ENCODE measurements at regions not wholly inside any gene's neighbourhood (a gene's known extent, or its start where the extent isn't known, plus 50 kb on each side); places are given as distances from the start of the nearest gene placed in this dataset.

- CTCF ChIA-PET = interaction anchor here (0.5 kb wide), 1 partner anchor 1314 kb away, joined by 3 read pairs; no protein-coding TSS in a partner anchor
- no TSS peak for BruUV-seq (replicated peaks)
- Mint-ChIP-seq H3K9me3 (ENCODE audit: unreplicated experiment) (no peaks in the 10 kb centered on the region), H3K4me1 (ENCODE audit: insufficient read depth, unreplicated experiment) (no peaks in the 10 kb centered on the region), H3K4me3 (ENCODE audit: unreplicated experiment) (no peak overlapping the region), H3K36me3 (ENCODE audit: insufficient read depth, unreplicated experiment) (no peaks in the 10 kb centered on the region), H3K27ac (ENCODE audit: low read depth, unreplicated experiment) (no peak overlapping the region), H3K27me3 (ENCODE audit: insufficient read depth, unreplicated experiment) (no peaks in the 10 kb centered on the region)
- DNase-seq (ENCODE audit: unreplicated experiment) = no peak
- POLR2A ChIA-PET = interaction anchor here (1.0 kb wide), 1 partner anchor 13 kb away, joined by 3 read pairs; no protein-coding TSS in a partner anchor
- intact Hi-C loops (cut with micrococcal nuclease) = no loop called here
- no peak for TF ChIP-seq CTCF (IDR thresholded peaks at IDR 0.05; ENCODE audit: unreplicated experiment)
These were observed 446.2 kb downstream of the KCTD8 start for GRCh38 chr4:44002368-44002767.

- no peak for TF ChIP-seq CTCF (IDR thresholded peaks at IDR 0.05; ENCODE audit: unreplicated experiment)
- Mint-ChIP-seq H3K4me3 (ENCODE audit: unreplicated experiment) (peak overlapping the region; percentile 45), H3K4me1 (ENCODE audit: insufficient read depth, unreplicated experiment) (peaks cover 4% of the 10 kb centered on the region), H3K27ac (ENCODE audit: low read depth, unreplicated experiment) (no peak overlapping the region), H3K27me3 (ENCODE audit: insufficient read depth, unreplicated experiment) (no peaks in the 10 kb centered on the region), H3K9me3 (ENCODE audit: unreplicated experiment) (no peaks in the 10 kb centered on the region), H3K36me3 (ENCODE audit: insufficient read depth, unreplicated experiment) (no peaks in the 10 kb centered on the region)
- peak; percentile 5 for DNase-seq (ENCODE audit: unreplicated experiment)
- no TSS peak for BruUV-seq (replicated peaks)
- ChIA-PET POLR2A (interaction anchor here (0.6 kb wide), 1 partner anchor 1437 kb away, joined by 4 read pairs; no protein-coding TSS in a partner anchor), CTCF (interaction anchor here (0.7 kb wide), 1 partner anchor 14 kb away, joined by 4 read pairs; no protein-coding TSS in a partner anchor)
- intact Hi-C loops (cut with micrococcal nuclease) = no loop called here
These were observed 431.8 kb downstream of the KCTD8 start for GRCh38 chr4:44016570-44017421.

- no peak for TF ChIP-seq CTCF (IDR thresholded peaks at IDR 0.05; ENCODE audit: unreplicated experiment)
- ChIA-PET CTCF (interaction anchor here (0.7 kb wide), 1 partner anchor 331 kb away, joined by 4 read pairs; no protein-coding TSS in a partner anchor), POLR2A (interaction anchor here (0.6 kb wide), 1 partner anchor 1437 kb away, joined by 4 read pairs; no protein-coding TSS in a partner anchor)
- Mint-ChIP-seq H3K27ac (ENCODE audit: low read depth, unreplicated experiment) (no peak overlapping the region), H3K4me1 (ENCODE audit: insufficient read depth, unreplicated experiment) (peaks cover 4% of the 10 kb centered on the region), H3K9me3 (ENCODE audit: unreplicated experiment) (no peaks in the 10 kb centered on the region), H3K36me3 (ENCODE audit: insufficient read depth, unreplicated experiment) (no peaks in the 10 kb centered on the region), H3K4me3 (ENCODE audit: unreplicated experiment) (no peak overlapping the region), H3K27me3 (ENCODE audit: insufficient read depth, unreplicated experiment) (no peaks in the 10 kb centered on the region)
- BruUV-seq (replicated peaks) = no TSS peak
- intact Hi-C loops (cut with micrococcal nuclease) = no loop called here
- no peak for DNase-seq (ENCODE audit: unreplicated experiment)
These were observed 431.2 kb downstream of the KCTD8 start for GRCh38 chr4:44017422-44017739.

GRCh38 chr4:44019721-44020120, 428.9 kb downstream of the KCTD8 start:
- Mint-ChIP-seq H3K36me3 (ENCODE audit: insufficient read depth, unreplicated experiment) (no peaks in the 10 kb centered on the region), H3K27me3 (ENCODE audit: insufficient read depth, unreplicated experiment) (no peaks in the 10 kb centered on the region), H3K4me3 (ENCODE audit: unreplicated experiment) (no peak overlapping the region), H3K27ac (ENCODE audit: low read depth, unreplicated experiment) (no peak overlapping the region), H3K4me1 (ENCODE audit: insufficient read depth, unreplicated experiment) (peaks cover 4% of the 10 kb centered on the region), H3K9me3 (ENCODE audit: unreplicated experiment) (no peaks in the 10 kb centered on the region)
- TF ChIP-seq CTCF (IDR thresholded peaks at IDR 0.05; ENCODE audit: unreplicated experiment) = no peak
- DNase-seq (ENCODE audit: unreplicated experiment) = no peak
- POLR2A ChIA-PET = no interaction called here
- no TSS peak for BruUV-seq (replicated peaks)
- intact Hi-C loops (cut with micrococcal nuclease) = no loop called here
- CTCF ChIA-PET = interaction anchor here (0.6 kb wide), 1 partner anchor 84 kb away, joined by 3 read pairs; no protein-coding TSS in a partner anchor
